GM19328 (cell line): ENCODE measurements at regions not wholly inside any gene's neighbourhood (a gene's known extent, or its start where the extent isn't known, plus 50 kb on each side); places are given as distances from the start of the nearest gene placed in this dataset.

Experiments used
- ATAC-seq: cut with Tn5 transposase; IDR thresholded peaks from one replicate; pipeline ENCODE4 v1.9.1; 2021; ENCODE audit warnings: mild to moderate bottlenecking, moderate library complexity; ENCODE audit not compliant: unreplicated experiment

- ATAC-seq: no peak
Measured at GRCh38 chrX:9189286-9189685, 155.4 kb upstream of the FAM9B start.

DNA sequence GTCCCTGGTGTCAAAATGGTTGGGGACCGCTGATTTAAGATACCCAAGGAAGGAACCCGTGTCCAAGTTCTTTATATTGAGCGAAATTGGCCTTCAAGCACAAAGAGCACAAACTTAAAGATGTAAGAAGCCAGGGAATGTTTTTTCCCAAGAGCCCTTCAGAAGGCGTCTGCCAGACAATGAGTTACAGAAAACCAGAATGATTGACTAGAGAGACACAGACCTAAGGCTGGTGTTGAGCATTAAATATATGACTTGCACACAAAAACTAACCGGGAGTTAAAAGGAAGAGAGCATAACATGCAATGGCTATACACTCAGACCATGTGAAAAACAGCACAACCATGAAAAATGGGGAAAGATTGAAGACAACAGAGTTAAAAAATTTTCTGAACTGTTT is 157.5 kb upstream of the FAM9B start:
- ATAC-seq: no peak

- ATAC-seq: no peak
Measured at GRCh38 chrX:9195199-9195880, 161.4 kb upstream of the FAM9B start.

- ATAC-seq: no peak
Measured at GRCh38 chrX:9196961-9197640, 163.2 kb upstream of the FAM9B start.

DNA sequence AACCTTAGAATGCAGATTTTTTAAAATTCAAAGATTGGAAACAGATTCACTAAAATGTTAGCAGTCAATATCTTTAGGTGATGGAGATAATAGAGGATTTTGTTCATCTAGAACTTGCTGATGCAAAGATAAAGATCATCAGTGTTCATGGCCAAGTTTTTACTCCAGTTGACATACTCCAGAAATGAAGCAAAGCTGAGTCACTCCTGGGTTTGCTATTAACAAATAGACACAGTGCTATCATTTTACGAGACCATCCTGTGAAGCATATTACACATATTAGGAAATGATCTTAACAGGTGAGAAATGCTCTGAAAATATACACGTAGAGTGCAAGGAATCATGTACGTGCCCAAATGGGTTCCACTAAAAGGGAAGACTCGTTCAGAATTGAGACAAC is 170.6 kb upstream of the FAM9B start:
- no peak for ATAC-seq

DNA sequence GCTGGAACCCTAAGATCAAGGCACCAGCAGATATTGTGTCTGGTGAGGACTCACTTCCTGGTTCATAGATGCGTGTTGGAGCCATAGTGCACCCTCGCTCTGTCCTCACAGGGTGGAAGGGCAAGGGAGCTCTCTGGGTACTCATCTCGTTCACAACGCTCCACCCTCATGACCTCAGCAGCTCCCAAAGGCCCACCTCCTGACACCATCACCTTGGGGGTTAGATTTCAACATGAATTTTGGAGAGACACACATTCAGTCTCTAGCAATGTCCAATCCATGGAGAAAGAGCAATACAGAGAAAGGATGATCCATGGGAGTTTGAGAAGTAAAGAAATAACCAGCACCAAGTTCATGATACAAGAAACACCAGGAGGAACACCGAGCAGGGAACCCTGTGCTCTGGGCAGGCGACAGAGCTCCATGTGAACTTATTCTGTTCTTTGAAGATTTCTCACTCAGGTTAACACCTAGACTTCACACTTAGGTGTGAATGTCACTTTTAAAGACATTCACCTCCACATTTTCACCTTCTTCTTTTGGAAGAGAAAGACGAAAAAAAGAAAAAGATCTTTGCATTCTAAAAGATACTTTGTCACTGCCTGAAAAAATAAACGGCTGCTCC is 171.8 kb upstream of the FAM9B start:
- ATAC-seq: no peak

DNA sequence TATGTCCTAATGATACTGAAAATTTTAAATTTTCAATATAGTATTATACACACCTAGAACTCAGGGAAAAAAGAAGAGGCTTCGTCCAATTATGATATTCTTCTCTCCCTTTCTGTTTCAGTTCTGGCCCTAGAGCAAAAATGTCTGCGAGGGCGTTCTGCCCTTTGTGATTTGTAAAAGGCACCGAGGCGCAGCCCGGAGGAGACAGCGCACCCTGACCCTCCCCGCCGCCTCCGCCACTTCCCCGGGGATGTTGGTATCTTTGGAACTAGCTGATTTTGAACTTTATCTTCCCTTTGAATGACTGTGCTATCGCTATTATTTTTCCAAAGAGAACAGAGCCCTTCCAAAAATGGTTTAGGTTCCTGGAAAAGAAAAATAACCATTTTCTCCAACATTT is 173.2 kb upstream of the FAM9B start:
- no peak for ATAC-seq

DNA sequence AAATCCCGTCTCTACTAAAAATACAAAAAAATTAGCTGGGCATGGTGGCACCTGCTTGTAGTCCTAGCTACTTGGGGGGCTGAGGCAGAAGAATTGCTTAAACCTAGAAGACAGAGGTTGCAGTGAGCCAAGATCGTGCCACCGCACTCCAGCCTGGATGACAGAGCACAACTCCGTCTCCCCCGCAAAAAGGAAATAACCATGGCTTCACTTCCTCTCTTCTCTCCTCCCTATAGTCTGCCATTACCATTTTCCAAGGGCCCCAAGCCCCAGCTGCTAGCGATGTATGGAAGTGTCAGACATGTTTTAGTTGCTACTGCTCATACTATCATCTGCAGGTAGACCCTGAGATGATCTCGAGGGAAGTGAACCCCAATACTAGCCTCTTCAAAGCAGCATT is 177.3 kb upstream of the FAM9B start:
- no peak for ATAC-seq

DNA sequence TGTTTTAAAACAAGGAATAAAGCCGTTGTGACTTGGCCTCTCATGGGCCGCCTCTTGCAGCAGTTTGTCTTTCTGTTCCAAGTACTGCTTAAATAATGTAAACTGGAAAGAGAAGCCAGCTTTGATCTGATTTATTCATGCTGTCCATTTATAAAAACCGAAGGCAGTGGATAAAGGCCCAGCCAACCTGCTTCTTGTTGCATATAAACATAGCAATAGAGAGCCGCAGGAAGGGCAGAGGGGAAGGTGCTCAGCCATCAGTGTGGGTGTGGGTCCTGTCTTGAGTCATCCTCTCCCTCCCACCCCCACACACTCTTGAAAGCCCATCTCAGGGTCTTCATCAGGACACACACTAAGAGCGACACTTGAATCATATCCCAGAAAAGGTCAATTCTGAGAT is 187.9 kb upstream of the FAM9B start:
- no peak for ATAC-seq

GRCh38 chrX:9222299-9222698 is 188.4 kb upstream of the FAM9B start:
- ATAC-seq: no peak

DNA sequence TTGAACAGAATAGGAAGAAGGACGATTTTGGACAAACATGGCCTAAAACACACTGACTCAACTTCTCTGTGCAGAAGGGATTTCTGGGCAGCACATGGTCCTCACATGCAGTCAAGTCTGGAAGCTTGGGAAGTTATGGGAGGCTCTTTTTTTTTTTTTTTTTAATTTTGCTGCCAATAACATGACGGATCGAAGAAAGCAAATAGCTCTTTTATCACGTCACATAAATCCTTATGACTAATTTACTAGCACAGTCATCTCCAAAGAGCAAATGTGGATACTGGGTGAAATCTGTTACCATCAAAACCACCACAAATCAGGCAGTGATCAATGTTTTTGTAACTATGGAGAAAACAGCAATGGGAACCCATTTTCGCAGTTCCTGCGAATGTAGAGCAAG is 193.3 kb upstream of the FAM9B start:
- no peak for ATAC-seq

DNA sequence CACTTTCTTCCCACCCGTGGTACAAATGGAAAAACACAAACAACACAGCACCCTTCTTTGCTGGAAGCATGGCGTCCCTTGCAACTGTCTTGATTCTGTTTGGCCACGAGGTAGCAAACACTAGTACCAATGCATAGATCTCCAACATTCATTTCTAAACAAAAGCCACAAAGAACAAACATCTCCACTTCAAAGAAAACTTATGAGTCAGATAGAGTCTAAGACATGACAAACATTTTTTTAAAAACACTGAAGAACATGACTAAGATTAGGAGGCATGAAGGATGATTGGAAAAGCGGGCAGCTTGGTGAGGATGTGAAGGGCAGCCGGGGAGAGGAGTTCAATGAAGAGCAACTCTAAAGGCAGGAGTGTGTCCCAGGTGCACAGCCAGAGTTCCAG is 197.6 kb upstream of the FAM9B start:
- ATAC-seq: no peak

DNA sequence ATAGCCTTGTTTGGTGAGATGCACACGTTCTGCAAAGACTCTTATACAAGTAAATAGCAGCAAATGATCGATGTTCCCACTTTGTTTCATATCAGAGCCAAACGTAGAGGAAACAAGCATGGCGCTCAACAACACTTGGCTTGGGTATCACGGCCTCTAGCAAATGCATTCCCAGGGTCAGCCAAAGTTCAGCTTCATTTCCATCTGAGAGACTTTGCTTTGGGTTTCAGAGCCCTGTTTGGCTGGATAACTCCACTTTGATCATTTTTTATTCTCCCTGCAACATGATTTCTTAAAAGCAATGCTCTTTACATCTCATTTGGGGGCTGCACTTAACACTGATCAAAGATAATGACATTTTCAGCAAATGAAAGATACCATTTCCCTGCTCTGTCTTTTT is 199.2 kb upstream of the FAM9B start:
- no peak for ATAC-seq

- ATAC-seq: no peak
Measured at GRCh38 chrX:9234315-9234714, 200.4 kb upstream of the FAM9B start.

- no peak for ATAC-seq
Measured at GRCh38 chrX:9235722-9236121, 201.8 kb upstream of the FAM9B start.

DNA sequence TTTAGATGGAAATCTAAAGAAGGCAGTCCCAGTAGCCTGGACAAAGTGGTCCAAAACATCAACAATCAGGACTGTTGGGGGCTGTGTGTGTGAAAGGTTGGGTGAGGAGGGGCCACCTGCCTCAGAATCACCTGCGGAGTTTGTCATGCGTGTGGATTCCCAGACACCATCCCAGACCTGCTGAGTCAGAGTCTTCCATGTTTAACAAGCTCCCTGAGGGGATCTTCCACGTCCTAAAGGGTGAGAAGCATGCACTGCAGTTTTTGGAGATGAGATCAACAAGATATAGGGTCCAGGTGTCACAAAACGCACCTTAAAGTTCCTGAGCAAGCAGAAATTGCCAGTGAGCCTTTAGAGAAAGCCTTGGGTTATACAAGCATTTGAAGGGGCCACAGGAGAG is 207.0 kb upstream of the FAM9B start:
- no peak for ATAC-seq

GRCh38 chrX:9241427-9241826 is 207.5 kb upstream of the FAM9B start:
- no peak for ATAC-seq

GRCh38 chrX:9249051-9249846 is 215.3 kb upstream of the FAM9B start:
- ATAC-seq: no peak

DNA sequence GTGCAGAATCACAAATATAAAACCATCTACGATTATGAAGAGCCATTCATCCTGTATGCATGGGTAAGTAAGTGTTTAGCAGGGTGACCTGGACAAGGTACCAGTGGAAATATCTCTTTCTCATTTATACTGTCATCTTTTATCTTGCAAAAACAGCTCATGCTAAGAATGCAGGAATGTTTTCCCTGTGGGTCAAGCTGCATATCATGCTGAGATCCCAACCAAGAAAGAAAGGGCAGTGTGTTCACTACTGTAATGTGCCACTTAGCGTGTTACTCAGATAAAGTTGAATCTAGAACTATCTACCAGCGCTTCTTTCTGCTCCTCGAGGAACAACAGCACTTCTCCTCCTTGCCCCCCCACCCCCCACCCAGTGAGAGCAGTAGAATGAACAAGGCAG is 212.7 kb upstream of the TBL1X start:
- no peak for ATAC-seq

DNA sequence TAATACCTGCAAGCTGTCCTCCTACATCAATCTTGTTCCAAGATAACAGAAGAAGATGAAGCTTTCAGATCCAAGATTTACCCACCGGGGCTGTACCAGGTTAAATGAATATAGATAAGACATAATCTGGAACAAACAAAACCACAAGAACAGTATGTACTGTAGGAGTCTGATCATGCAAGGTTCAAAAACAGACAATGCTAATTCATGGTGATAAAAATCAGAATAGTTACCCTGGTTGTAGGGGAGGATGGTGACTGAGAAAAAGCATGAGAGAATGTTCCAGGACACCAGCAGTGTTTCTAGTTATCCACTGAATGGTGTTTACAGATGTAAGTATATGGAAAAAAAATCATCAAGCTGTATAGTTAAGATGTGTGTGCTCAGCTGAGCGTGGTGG is 211.6 kb upstream of the TBL1X start:
- ATAC-seq: no peak

GRCh38 chrX:9257718-9258420 is 207.0 kb upstream of the TBL1X start:
- no peak for ATAC-seq
